ENCODE measurements at regions not wholly inside any gene's neighbourhood (a gene's known extent, or its start where the extent isn't known, plus 50 kb on each side); places are given as distances from the start of the nearest gene placed in this dataset.
"Not testable (repeated sequence)": the region's sequence is repeated elsewhere in the genome, so short reads cannot be mapped to it uniquely, and the experiment has no call there.

DNA sequence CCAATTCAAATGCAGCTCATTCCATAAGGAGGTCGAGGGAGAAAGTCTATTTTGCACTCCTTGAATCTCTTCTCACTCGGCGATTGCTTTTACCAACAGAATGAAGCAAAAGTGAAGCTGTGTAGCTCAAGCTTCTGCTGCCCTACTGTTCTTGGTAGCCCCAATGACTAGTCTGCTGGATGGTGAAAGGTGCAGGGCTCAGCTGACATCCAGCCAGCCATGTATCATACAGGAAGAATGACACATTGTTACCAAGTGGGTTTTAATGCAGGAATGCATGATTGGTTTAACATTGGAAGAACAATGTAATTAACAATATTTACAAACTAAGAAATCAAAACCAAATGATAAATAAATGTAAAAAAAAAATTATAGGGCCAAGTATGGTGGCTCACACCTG, 286.2 kb upstream of the HSFY2 start:
- DNase-seq (ENCODE audit: extremely low read depth, low read depth), result no peak

DNA sequence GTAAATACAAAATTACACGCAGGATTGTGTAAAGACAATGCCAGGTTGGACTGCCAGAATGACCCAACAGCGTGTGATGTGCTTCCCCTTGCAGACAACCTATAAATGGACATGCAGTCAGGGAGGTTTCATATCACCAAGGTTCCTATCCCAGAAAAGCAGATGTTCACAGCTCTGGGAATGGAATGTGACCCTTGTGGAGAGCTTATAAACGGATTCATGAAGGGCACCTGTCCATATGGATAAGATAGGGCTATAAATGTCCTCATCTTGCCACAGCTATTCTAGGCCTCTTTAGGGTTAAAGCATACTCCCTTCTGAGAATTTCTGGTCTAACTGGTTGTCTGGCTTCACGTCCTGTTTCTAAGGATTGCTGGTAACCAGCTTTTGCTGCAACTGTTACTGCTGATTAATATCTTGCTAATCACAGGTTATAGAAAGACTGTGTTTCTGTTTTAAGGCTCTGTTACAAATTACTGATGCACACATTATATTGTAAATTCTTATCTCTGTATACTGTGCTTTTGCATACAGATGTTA, 285.4 kb upstream of the HSFY2 start:
- DNase-seq (ENCODE audit: extremely low read depth, low read depth), result no peak

DNA sequence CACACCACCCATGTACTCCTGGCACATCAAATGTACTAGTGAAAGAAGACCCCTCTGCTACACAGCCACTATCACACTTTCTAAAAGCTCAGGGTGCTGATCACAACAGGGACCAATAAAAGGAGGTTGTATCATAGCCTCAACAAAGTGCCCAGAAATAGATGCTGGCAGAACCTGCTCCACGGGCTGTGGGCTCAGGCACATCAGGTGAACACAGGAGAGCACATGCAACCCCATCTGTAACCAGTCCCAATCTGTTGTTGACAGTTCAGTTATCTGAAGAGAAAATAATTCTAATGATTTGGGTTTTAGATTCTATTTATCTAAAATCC, 282.6 kb upstream of the HSFY2 start:
- no peak for DNase-seq (ENCODE audit: extremely low read depth, low read depth)

DNA sequence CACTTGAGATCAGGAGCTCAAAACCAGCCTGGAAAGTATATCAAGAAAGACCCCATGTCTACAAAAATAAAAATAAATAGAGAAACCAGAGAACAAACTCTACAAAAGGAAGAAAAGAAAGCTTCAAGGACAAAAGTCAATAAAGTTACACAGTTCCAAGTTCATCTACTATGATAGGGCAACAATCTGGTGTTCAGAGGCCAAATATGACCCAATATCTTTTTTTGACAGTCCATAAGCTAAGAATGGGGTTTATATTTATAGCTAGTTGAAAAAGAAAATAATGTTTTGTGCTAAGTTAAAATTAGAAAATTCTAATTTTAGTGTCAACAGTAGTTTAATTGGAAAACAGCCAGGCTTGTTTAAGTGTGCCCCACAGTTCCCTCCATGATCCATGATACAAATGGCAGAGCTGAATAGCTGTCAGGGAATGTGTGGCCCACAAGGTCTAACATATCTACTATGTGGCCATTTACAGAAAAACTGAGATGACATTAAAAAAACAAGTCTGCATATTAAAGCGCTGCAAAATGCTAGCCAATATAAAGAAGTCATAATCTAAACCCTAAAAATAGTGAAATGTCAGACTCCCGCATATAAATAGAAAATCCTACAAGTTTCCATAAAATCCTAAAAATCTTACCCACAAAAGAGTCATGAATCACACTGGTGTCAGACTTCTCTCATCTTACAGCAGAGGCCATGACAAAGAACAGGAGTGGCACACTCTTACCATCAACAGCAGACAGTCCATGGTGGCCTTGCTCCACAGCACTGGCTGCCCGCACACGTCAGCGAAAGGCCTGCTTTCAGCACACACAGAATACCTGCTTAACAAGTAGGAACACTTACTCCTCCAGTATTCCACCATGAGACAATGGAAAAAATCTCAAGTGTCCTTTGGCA, 281.9 kb upstream of the HSFY2 start:
- no peak for DNase-seq (ENCODE audit: extremely low read depth, low read depth)

DNA sequence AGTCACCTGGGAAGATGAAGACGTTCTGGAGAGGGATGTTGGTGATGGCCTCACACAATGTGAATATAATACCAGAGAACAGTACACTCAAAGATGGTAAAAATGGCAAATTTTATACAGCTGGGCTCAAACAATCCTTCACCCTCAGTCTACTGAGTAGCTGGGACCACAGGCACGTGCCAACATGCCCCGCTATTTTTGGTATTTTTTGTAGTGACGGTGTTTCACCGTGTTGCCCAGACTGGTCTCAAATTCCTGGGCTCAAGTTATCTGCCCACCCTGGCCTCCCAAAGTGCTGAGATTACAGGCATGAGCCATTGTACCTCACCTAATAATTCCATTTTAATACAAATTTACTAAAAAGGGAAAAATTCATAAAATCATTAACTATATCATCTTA, 280.3 kb upstream of the HSFY2 start:
- DNase-seq (ENCODE audit: extremely low read depth, low read depth), result no peak

DNA sequence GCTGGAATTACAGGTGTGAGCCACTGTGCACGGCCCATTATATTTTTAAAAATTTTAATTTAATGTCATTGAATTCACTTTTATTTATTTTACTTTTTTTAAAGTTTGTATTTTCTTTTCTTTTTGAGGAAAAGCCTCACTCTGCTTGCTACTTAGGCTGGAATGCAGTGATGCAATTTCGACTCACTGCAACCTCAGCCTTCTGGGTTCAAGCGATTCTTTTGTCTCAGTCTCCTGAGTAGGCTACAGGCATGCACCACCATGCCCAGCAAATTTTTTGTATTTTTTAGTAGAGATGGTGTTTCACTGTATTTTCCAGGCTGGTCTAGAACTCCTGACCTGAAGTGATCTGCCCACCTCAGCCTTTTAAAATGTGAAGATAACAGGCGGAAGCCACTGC, 277.5 kb upstream of the HSFY2 start:
- no peak for DNase-seq (ENCODE audit: extremely low read depth, low read depth)

DNA sequence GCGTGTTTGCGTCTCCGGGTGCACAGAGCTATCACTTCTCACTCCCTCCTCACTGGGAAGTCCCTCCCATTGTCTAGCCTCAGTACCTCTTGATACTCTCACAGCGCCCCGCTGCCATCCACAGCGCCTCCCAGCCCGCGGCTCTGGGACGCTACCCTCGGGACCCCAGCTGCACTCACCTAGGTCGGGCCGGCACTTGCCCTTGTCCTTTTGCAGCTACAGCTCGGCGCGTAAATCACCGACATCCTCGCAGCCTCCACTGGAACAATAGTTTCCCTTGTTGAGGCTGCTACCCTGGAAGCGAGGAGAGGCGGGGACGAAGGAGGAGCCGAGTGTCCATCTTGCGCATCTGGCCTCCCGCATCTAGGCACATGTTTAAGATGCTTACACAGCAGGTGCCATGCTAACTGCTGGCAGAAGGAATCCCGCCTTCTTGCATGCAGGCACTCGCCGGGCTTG, 269.5 kb upstream of the HSFY2 start:
- no peak for DNase-seq (ENCODE audit: extremely low read depth, low read depth)

DNA sequence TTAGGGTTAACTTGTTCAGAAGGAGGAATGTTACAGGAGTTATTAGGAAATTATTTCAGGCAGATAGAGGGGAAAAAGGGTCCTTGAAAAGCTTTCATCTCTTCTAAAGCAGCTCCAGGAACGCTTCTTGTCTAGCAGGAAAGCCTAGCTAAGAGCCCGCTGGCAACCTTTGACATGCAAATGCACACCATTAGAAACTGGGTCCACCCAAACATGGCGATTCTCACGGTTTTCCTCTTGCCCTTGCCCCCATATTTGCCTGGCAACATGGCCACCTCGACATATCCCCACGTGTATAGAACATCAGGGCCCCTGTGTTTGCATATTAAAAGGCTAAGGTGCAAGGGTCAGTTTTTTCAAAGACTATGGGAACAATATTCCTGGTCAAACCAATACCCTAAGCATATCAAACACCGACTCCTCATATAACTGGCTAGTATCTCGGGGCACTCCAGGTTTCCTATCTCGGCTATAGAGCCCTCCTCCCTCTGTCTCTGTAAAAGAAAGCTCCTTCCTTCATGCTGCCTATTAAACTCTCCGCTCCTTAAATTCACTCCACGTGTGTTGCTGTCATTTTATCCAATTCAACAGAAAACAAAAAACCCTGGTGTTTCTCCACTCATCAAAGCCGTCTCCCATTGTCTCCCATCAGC, 268.9 kb upstream of the HSFY2 start:
- no peak for DNase-seq (ENCODE audit: extremely low read depth, low read depth)

DNA sequence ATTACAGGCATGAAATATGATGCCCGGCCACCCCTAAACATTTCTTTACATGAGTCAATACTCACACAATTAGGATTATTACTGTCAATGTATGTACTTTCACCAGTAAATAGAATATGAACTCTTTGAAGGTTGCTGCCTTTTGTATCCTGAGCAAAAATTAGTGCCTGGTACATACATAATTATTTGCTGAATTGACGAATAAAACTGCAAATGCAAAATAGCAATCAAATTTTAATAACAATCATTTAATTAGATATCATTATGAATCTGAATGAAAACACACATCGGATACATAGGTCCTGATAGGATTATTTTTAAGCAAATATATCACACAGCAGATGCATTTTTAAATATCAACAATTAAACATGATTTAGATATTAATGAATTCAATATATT, 253.1 kb upstream of the HSFY2 start:
- DNase-seq (ENCODE audit: extremely low read depth, low read depth), result no peak

DNA sequence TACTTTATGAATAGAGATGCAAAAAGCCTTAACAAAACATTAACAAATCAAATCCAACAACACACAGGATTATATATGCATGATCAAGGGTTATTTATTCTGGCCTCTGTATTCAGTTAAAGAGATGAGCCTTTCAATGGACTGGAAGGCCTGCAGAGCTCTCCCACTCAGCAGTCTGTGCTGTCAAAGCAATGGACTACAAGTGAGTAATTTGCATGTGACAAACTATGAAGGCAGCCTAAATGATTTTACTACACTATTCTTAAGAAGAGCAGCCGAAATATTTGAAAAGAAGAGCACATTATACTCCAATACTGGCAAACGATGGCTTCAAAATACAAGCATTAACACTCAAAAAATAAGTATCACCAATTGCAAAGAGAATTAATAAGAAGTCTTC, 250.4 kb upstream of the HSFY2 start:
- DNase-seq (ENCODE audit: extremely low read depth, low read depth), result no peak

DNA sequence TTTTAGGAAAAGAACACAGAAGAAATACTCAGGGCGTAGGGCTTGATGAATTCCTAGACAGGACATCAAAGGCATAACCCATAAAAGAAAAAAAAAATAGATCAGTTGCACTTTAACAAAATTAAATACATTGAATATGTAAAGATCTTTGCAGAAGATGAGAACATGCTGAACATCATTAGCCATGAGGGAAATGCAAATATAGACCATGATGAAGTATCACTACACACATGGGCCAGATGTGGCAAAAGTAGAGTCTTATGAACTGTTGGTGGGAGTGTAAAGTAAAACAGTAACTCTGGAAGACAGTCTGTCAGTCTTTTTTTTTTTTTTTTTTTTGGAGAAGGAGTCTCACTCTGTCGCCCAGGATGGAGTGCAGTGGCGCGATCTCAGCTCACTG, 246.7 kb upstream of the HSFY2 start:
- no peak for DNase-seq (ENCODE audit: extremely low read depth, low read depth)

DNA sequence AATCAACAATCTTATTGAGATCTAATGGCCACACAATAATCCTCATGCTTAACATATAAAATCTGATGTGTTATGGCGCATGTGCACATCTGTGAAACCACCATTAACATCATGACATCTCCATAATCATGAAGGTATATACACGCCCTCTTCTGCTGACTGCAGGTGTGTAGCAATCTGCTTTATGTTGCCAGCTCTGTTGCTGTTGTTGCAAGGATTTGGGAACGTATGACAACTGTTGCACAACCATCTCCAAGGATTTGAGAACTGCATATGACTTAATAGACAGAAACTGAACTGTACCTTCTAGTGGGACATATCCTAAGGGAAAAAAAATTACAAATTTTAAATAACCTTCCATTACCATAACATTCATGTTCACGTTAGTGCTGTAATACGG, 243.5 kb upstream of the HSFY2 start:
- DNase-seq (ENCODE audit: extremely low read depth, low read depth), result no peak

DNA sequence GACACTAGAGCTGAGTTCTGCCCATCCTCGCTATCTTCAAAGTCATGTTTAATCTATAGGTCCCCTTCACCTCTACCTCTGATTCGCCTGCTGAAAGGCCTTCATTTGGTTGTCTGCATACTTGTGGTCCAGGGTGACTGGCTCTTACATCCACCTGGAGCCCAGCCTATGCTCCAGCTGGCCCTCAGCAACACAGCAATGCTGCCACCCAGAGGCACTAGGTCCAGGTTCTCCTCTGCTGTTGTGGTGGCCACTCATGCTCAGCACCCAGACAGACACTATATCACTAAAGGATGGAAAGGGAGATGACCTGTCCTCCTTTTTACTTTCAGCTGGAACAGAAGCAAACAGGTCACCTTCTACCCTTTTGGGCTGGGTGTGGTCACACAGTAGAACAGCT, 242.3 kb upstream of the HSFY2 start:
- peak; percentile 12 for DNase-seq (ENCODE audit: extremely low read depth, low read depth)

DNA sequence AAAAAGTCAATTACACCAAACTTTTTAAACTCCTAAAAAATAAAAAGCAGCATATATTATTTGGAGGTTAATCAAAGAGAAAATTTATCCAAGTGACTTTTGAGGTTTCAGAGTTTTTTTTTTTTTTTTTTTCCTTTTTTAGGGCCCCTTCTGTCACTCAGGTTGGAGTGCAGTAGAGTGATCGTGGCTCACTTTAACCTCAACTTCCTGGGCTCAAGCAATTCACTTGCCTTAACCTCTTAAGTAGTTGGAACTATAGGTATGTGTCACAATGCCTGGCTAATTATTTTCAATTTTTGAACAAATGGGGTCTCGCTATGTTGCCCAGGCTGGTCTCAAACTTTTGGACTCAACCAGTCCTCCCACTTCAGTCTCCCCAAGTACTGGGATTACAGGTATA, 241.7 kb upstream of the HSFY2 start:
- DNase-seq (ENCODE audit: extremely low read depth, low read depth), result no peak

DNA sequence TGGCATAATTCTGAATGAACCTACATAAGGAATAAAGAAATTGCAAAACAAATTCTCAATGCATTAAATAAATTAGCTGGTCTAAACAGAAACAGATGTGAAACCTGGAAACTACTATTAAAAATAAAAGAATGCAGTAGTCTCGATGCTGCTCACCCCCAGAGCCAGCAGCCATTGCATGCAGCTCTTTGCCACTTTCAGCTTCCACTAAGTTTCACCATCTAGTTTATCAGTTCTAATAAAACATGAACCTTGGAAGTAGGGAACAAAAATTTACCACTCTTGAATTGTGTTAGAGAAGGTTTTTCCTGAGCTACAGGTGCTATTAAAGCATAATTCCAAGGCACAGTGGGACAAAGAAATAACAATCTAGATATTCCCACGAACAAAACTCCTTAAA, 239.4 kb upstream of the HSFY2 start:
- DNase-seq (ENCODE audit: extremely low read depth, low read depth), result no peak

DNA sequence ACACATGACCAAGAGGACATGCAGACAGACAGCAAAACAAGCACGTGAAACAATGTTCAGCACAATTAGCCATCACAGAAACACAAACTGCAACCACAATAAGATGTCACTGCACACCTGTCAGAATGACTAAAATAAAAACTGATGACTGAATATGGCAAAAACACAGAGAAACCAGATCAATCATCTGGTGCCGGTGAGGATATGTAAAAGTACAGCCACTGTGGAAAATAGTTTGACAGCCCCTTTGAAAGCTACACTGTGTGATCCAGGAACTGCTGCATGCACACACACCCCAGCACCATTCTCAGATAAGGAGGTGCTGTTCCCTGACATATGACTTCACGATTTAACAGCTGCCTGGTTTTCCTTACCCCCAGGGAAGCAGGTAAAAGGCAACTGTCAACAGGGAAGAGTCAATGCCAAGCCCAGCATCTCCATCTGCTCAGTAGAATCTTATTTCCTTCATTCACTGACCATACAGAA, 238.1 kb upstream of the HSFY2 start:
- DNase-seq (ENCODE audit: extremely low read depth, low read depth), result no peak

DNA sequence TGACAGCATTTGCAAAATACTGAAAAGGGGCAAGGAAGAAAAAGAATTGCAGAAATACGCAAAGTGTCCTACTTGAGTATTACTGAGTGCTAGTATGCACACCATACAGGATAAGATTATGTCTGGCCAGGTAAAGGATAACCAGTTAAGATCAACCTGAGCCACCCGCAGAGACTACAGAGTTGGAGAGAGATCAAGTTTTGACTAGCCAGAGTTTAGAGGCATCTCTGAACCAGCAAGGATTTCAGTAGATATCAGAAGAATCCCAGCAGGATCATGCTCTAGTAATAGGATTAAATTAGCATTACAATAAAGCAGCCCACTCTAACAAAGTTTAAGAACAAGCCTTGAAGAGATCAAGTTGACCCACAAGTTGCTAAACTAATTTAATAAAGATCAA, 232.7 kb upstream of the HSFY2 start:
- DNase-seq (ENCODE audit: extremely low read depth, low read depth), result no peak

DNA sequence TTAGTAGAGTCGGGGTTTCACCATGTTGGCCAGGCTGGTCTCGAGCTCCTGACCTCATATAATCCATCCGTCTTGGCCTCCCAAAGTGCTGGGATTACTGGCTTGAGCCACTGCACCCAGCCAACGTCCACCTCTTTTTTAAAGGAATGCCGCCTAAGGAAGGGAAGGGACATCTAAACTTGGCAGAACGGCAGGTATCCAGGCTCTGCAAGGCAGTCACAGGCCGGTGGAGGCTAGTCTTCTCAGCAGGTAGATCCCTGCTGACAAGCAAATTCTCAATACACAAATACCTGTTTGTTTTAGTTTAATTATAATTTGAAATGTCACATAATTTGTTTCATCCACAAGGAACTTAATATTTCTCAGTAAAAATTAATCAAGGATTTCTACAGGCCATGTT, 232.0 kb upstream of the HSFY2 start:
- DNase-seq (ENCODE audit: extremely low read depth, low read depth), result no peak

DNA sequence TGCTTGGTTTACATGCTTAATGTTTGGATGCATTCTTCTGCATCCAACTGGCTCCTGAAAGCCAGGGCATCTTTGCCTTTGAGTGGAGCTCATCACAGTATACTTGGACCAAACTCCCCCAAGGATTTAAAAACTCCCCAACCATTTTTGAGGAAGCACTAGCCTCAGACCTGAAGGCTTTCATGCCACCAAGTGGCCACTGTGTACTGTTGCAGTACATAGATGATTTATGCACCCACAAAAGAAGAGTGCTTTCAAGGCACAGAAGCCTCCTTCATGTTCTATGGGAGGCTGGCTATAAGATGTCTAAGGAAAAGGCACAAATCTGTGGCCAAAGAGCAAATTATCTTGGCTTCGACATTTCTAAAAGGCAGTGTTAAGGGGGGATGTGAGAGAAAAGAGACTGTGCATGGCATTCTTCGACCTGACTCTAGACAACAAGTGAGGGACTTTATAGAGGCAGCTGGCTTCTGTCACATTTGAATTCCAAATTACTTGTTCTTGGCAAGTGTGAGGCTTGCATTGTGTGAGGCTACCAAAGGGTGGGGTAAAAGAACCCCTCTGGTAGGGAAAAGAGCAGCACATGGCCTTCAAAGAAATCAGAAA, 224.2 kb upstream of the HSFY2 start:
- DNase-seq (ENCODE audit: extremely low read depth, low read depth), result no peak

DNA sequence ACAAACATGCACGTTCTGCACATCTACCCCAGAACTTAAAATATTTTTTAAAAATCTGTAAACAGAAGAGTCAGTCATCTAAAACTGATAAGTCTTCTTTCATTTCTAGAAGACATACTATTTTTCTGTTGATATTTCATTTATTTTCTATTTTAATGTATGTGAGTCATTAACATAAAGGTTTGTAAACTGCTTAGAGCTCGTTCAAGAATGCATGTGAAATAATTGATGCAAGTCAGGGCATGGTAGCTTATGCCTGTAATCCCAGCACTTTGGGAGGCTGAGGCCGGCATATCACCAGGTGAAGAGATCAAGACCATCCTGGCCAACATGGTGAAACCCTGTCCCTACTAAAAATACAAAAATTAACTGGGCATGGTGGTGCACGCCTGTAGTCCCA, 219.9 kb upstream of the HSFY2 start:
- DNase-seq (ENCODE audit: extremely low read depth, low read depth), result no peak

DNA sequence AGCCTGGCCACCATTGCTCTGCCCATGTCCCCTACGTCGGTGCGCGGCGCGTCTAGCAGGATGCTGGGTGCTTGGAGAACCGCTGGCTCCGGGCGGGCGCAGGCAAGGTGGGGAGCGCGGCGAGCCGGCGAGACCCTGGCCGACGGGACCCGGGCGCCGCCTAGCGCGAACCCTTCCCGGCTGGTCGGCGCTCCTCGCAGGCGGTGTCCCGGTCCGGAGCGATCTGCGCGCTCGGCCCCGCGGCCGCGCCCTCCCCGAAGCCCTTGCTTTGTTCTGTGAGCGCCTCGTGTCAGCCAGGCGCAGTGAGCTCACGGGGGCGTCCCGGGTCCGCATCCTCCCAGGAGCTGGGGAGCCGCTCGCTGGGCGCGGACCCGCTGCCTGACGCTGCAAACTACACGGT, 219.1 kb upstream of the HSFY2 start:
- not testable (repeated sequence) for DNase-seq (ENCODE audit: extremely low read depth, low read depth)

DNA sequence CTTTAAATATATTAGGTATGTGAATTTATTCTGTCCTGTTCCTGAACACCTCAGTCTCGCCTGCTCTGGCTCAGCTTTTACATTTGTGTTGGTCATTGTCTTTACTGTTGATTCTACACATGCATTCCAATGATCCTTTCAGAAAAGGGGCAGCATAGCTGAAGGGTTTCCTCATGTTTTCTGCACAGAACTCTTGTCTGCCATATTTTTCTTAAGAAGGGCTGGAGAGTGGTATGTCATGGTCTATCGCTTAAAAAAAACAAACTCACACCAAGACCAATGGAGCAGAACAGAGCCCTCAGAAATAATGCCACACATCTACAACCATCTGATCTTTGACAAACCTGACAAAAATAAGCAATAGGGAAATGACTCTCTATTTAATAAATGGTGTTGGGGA, 215.8 kb upstream of the HSFY2 start:
- no peak for DNase-seq (ENCODE audit: extremely low read depth, low read depth)
